CD4-positive, alpha-beta T cell (primary cell): ENCODE measurements at regions not wholly inside any gene's neighbourhood (a gene's known extent, or its start where the extent isn't known, plus 50 kb on each side); places are given as distances from the start of the nearest gene placed in this dataset.

Source experiments
- ATAC-seq: fragments of 200-7000 bp; cut with Tn5 transposase; one replicate; pipeline ENCODE4 v1.10.0; 2022; ENCODE audit warnings: mild to moderate bottlenecking; ENCODE audit not compliant: poor library complexity
- CTCF ChIA-PET: fragments of 350-600 bp; sonication (Branson Sonifier 250); formaldehyde crosslinking; loops from one replicate; lab custom pipeline; 2021; ENCODE audit warnings: antibody characterized with exemption, inconsistent platforms; lab: Charles Lee
- POLR2A ChIA-PET: fragments of 350-600 bp; sonication (Branson Sonifier 250); formaldehyde crosslinking; loops from one replicate; lab custom pipeline; 2021; ENCODE audit warnings: antibody characterized with exemption, inconsistent platforms; lab: Charles Lee
- DNase-seq, 14 experiments: peaks; one replicate each; pipeline ENCODE4 v3.0.0-alpha.2; 2013 to 2020; ENCODE audit warnings: mixed read lengths in 2 of 14
- H3K27ac ChIP-seq, 2 donors: one replicate each; pipeline versions ENCODE4 v1.5.1 to v1.7.0; 2013; ENCODE audit warnings: low read length in 2 of 2, low read depth in 1 of 2, mild to moderate bottlenecking in 1 of 2
- H3K27me3 ChIP-seq, 2 experiments: 1 replicate in 1 of 2; 2 replicates in 1 of 2; pipeline versions ENCODE4 v1.6.1 to v1.7.0; 2013; ENCODE audit warnings: low read length in 2 of 2, control low read depth in 1 of 2, mild to moderate bottlenecking in 1 of 2, moderate library complexity in 1 of 2; ENCODE audit not compliant: insufficient read depth in 2 of 2, control insufficient read depth in 1 of 2
- H3K36me3 ChIP-seq: one replicate; pipeline ENCODE4 v1.6.1; 2013; ENCODE audit warnings: low read length, control low read depth; ENCODE audit not compliant: insufficient read depth
- H3K4me1 ChIP-seq: one replicate; pipeline ENCODE4 v1.6.1; 2013; ENCODE audit warnings: low read length, control low read depth; ENCODE audit not compliant: insufficient read depth
- H3K4me3 ChIP-seq: one replicate; pipeline ENCODE4 v1.5.1; 2013; ENCODE audit warnings: mild to moderate bottlenecking, low read length, moderate library complexity
- H3K9me3 ChIP-seq, 2 experiments: 1 replicate in 1 of 2; 2 replicates in 1 of 2; pipeline versions ENCODE4 v1.6.1 to v1.7.0; 2013; ENCODE audit warnings: low read length in 2 of 2, mild to moderate bottlenecking in 2 of 2, control low read depth in 1 of 2, moderate library complexity in 1 of 2; ENCODE audit not compliant: control insufficient read depth in 1 of 2, insufficient read depth in 1 of 2
- H3K27ac Mint-ChIP-seq: one replicate; pipeline ENCODE4 v1.8.0; 2020; ENCODE audit warnings: mixed read lengths
- H3K27me3 Mint-ChIP-seq: one replicate; pipeline ENCODE4 v1.8.0; 2021; ENCODE audit warnings: mixed read lengths
- H3K36me3 Mint-ChIP-seq: one replicate; pipeline ENCODE4 v1.8.0; 2021; ENCODE audit warnings: low read depth, mixed read lengths
- H3K4me1 Mint-ChIP-seq: one replicate; pipeline ENCODE4 v1.8.0; 2021; ENCODE audit warnings: low read depth, mixed read lengths
- H3K4me3 Mint-ChIP-seq: one replicate; pipeline ENCODE4 v1.8.0; 2020; ENCODE audit warnings: mild to moderate bottlenecking, mixed read lengths
- H3K9me3 Mint-ChIP-seq: one replicate; pipeline ENCODE4 v1.8.0; 2020; ENCODE audit warnings: mixed read lengths
- CTCF ChIP-seq: fragments of 200-600 bp; IDR thresholded peaks from one replicate; pipeline ENCODE4 v1.8.0; 2022; ENCODE audit warnings: antibody characterized with exemption, mild to moderate bottlenecking
- intact Hi-C, 2 experiments: fragments of 100-400 bp; cut with DNase I in 1 of 2; cut with micrococcal nuclease in 1 of 2; formaldehyde crosslinking; loops; one replicate each; pipeline versions ENCODE4 v1.15.1 to v1.9.0; 2023 to 2025; cut with DNase I, micrococcal nuclease

- Histone ChIP-seq H3K27me3 (peaks cover 0 to 3% of the 10 kb centered on the region in 2 experiments), H3K4me1 (no peaks in the 10 kb centered on the region), H3K27ac (no peak overlapping the region), H3K4me3 (no peak overlapping the region), H3K9me3 (no peaks in the 10 kb centered on the region), H3K36me3 (no peaks in the 10 kb centered on the region)
- intact Hi-C loops, result no loop called here
- Mint-ChIP-seq H3K27me3 (peaks cover 7% of the 10 kb centered on the region), H3K27ac (no peak overlapping the region), H3K4me1 (no peaks in the 10 kb centered on the region), H3K9me3 (no peaks in the 10 kb centered on the region), H3K4me3 (no peak overlapping the region), H3K36me3 (no peaks in the 10 kb centered on the region)
- no peak for DNase-seq
- no peak for ATAC-seq
- ChIA-PET CTCF (no interaction called here), POLR2A (no interaction called here)
- no peak for TF ChIP-seq CTCF
These were observed 60.6 kb upstream of the DHX40 start for GRCh38 chr17:59504821-59505220.

GRCh38 chr17:59505610-59506276, 59.7 kb upstream of the DHX40 start:
- H3K27me3 ChIP-seq, result peaks cover 0 to 3% of the 10 kb centered on the region in 2 experiments
- Mint-ChIP-seq H3K4me1 (no peaks in the 10 kb centered on the region), H3K9me3 (no peaks in the 10 kb centered on the region), H3K27ac (no peak overlapping the region), H3K36me3 (no peaks in the 10 kb centered on the region), H3K4me3 (no peak overlapping the region), H3K27me3 (peaks cover 7% of the 10 kb centered on the region)
- no peak for TF ChIP-seq CTCF
- CTCF ChIA-PET, result no interaction called here
- no peaks in the 10 kb centered on the region for H3K9me3 ChIP-seq
- H3K27ac ChIP-seq, result no peak overlapping the region
- DNase-seq, result no peak
- intact Hi-C loops, result no loop called here
- H3K4me1 ChIP-seq, result no peaks in the 10 kb centered on the region
- POLR2A ChIA-PET, result interaction anchor here (0.9 kb wide), 1 partner anchor 13 kb away, joined by 3 read pairs; no protein-coding TSS in a partner anchor
- H3K4me3 ChIP-seq, result no peak overlapping the region
- no peak for ATAC-seq
- H3K36me3 ChIP-seq, result no peaks in the 10 kb centered on the region

GRCh38 chr17:59506894-59507726, 58.3 kb upstream of the DHX40 start:
- H3K4me3 ChIP-seq, result no peak overlapping the region
- peak in 1 of 14 experiments; percentile 16 for DNase-seq
- Mint-ChIP-seq H3K27ac (no peak overlapping the region), H3K4me3 (no peak overlapping the region), H3K27me3 (peaks cover 7% of the 10 kb centered on the region), H3K9me3 (no peaks in the 10 kb centered on the region), H3K4me1 (no peaks in the 10 kb centered on the region), H3K36me3 (no peaks in the 10 kb centered on the region)
- ChIA-PET POLR2A (interaction anchor here (0.6 to 0.9 kb wide), 2 partner anchors 12 to 279 kb away, joined by 3 to 5 read pairs; no protein-coding TSS in a partner anchor), CTCF (no interaction called here)
- ATAC-seq, result no peak
- no peak overlapping the region for H3K27ac ChIP-seq
- H3K36me3 ChIP-seq, result no peaks in the 10 kb centered on the region
- H3K4me1 ChIP-seq, result no peaks in the 10 kb centered on the region
- peaks cover 0 to 3% of the 10 kb centered on the region in 2 experiments for H3K27me3 ChIP-seq
- intact Hi-C loops, result no loop called here
- no peak for TF ChIP-seq CTCF
- H3K9me3 ChIP-seq, result no peaks in the 10 kb centered on the region
